HL-60/S4 treated with phorbol 12-myristate 13-acetate at 8.2 ng/mL for 4 days and 3 days (cell line): ENCODE measurements at regions not wholly inside any gene's neighbourhood (a gene's known extent, or its start where the extent isn't known, plus 50 kb on each side); places are given as distances from the start of the nearest gene placed in this dataset.

Experiments
- in situ Hi-C: fragments of 300-500 bp; cut with MboI; formaldehyde crosslinking; loops from 2 replicates; pipeline ENCODE4 v1.15.0; 2022; ENCODE audit warnings: low sequenced_read_pairs

DNA sequence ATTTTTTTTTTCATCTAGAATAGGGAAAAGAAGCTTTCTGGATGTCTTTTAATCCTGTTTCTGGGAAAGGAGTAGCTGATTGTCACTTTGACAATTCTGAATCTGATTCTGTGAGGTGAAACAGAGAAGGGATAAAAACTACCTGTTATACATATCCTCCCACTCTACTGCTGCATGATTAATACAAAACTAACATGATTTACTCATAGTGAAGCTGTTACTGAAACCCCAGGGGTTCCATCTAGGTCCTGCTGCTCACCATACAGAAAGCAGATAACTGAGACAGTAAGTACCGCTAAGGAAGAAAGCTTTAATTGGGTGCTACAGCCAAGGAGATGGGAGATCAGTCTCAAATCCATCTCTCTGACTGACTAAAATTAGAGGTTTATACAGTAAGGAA lies 610.9 kb upstream of the ALCAM start:
- in situ Hi-C loops, result no loop called here

DNA sequence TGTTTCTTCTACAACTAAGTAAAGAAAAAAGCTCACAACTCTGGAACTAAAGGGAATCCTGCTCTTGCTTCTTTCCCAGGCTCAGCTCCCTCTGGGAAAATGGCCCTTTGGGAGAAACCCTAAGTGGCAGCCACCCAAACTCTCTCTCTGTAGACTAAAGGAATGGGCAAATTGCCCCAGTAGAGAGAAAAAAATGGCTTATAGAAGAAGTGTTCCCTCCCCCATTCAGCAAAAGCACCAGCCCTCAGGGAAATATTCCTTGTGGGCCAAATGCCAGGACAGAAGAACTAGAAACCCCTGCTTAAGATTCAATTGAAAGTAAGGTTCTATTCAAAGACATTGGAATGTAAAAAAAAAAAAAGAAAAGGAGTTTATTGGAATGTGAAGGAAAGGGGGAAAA lies 603.7 kb upstream of the ALCAM start:
- in situ Hi-C loops, result no loop called here

DNA sequence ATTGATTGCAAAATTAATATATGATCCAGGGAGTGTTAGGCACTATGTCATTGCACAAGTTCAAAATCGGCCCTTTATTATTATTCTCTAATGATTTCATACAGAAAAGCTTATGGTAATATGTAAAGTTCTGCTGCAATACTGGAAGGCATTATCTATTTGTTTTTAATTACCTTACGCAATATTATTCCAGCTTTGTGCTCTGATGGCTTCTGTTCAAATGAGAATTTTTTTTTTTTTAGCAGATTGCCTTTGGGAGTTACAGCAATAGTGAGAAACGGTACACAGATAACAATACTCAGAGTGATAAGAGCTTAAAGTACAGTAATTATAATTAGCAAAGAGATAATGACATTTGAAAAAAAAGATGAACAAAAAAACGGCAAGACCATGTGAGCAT lies 602.2 kb upstream of the ALCAM start:
- in situ Hi-C loops, result no loop called here

DNA sequence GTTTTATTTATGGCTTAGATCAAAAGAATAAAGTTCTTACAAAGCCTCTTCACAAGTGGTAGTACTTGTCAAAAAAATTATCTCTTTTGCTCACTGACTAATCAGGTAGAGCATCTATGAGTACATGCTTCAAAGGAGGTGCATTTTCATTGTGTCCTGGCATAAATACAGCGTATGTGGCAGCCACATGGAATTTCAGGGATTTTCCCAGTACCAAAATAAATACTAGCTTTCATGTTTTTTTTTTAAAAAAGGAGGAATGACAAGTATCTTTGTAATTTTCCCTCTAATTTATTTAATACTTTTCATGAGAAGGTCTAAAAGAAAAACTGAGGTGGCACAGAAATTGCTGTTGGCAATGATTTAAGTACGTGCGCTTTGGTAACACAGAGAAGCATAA lies 597.8 kb upstream of the ALCAM start:
- in situ Hi-C loops, result no loop called here

- in situ Hi-C loops, result no loop called here
Measured at GRCh38 chr3:104779324-104779723, 587.4 kb upstream of the ALCAM start.

- in situ Hi-C loops, result no loop called here
Measured at GRCh38 chr3:104781112-104781511, 585.6 kb upstream of the ALCAM start.

DNA sequence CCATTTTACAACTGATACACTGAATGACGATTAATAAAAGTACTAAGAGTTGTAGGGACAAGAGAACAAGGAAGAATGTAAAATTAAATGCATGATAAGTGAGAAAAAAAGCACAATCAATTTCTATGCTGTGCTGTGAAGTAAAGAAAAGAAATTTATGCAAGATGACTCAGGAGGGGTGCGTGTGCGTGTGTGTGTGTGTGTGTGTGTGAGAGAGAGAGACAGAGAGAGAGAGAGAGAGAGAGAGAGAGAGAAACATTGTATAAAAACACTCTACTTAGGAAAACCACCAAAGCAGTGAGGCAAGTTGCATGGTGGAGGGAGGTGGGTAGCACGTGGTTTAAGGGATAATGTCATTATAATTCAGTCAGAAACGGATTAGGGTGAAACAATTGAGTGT lies 580.8 kb upstream of the ALCAM start:
- in situ Hi-C loops, result no loop called here

- in situ Hi-C loops, result no loop called here
Measured at GRCh38 chr3:104787306-104787705, 579.4 kb upstream of the ALCAM start.

DNA sequence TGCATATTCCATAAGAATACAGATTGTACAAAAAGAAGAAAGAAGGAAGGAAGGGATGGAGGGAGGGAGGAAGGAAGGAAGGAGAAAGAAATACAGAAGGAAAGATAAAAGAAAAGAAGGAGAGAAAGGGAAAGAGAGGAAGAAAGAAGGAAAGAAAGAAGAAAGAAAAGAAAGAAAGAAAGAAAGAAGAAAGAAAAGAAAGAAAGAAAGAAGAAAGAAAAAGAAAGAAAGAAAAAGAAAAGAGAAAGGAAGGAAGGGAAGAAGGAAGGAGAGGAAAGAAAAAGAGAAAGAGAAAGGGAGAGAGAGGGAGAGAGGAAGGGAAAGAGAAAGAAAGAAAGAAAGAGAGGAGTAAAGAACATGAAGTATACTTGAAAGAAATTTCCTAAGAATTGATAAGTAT lies 577.9 kb upstream of the ALCAM start:
- in situ Hi-C loops, result no loop called here

DNA sequence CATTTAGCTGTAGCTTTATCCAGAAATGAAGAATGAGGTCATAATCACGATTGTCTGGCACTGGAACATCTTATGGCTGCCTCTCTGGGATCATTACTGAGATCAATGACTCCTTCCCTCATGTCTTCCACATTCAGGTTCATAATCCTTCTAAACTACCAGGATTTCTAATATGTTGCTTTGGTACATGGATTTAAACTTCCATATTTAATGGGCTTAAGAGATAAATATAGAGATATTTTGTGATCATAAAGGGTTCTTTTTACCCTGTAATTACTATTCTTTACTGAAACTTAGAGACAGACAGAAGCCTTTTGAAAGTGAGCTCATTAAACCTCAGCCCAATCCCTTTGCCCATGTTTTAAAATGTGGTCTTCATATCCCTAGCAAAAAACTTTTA lies 575.4 kb upstream of the ALCAM start:
- in situ Hi-C loops, result no loop called here

DNA sequence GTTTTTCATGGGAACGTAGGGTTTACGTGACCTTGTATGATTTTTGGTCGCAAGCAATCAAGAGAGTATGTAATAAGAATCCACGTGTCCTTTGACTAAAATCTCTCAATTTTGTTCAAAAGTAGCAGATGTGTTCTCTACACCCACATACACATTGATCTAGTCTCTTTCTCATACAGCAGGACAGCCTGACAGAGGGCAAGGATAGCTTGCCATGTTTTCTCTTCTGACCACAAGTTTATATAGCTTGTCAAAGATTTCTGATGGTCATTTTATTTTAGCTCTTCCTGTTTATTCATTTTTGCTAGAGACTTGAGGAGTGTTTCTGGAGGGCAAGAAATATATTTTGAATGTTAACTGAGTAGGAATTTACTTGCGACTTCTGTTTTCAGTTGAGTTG lies 570.2 kb upstream of the ALCAM start:
- in situ Hi-C loops, result no loop called here

DNA sequence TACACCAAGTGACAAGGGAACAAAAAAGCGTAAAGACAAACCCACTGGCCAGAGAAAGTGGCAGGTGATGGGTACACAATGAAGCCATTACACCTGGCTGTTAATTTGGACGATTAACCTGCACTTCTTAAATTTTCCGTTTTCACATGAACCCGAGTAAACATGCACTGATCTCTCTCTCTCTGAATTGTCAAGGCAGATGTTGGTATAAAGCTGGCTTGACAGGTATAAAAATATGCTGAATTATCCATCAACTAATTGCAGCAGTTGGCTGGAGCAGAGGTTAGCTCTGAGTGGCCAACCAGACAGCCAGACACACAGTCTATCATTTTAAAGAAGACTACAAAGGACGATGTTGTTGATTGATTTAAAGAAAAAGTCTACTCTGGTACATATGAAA lies 561.7 kb upstream of the ALCAM start:
- in situ Hi-C loops, result no loop called here

DNA sequence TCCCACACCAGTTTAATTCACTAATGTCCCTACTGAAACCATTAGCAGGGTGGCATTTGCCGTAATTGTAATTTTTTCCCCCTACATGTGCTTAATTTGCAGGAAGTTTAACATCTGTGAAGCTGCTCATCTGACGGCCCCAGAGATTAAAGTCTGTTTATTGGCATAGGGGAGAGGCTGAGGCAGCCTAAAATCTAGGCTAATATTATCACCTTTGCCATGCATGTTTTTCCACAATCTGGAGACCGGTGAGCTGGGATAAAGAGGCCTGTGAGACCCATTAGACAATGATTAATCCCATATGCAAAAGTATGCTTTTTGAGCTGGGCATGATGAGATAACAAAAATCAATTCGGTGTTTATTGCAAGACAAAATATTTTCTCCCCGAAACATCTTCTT lies 561.2 kb upstream of the ALCAM start:
- in situ Hi-C loops, result no loop called here

DNA sequence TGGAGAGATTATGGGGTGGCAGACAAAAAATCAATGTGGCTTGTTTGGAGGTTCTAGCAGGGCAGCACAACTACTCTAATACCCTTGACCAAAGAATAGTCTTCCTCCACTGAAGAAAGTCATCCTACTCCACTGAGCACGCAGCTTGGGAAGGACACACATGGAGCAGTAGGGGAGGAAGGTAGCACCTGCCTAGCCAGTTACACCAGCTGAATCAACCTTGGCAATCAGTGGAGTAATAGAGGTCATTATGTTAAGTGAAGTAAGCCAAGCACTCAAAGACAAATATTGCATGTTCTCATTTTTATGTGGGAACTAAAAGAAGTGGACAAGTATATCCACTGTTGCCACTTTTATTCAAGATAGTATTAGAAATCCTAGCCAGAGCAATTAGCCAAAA lies 555.8 kb upstream of the ALCAM start:
- in situ Hi-C loops, result no loop called here

DNA sequence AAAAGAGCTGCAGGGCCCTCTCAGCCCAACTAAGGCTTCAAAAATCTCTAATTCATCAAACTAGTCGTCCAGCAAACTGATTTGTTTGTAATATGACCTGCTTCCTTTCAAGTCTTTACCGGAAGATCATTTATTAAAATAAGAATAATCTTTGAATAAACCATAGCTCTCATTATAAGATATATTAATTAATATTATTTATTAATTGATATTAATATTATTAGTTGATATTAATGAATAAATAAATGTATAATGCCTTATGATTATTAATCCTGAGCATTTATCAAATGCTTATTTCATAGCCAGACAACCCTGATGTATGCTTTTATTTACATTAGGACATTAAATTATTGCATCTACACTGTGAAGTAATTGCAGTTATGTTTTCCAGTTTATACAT lies 550.7 kb upstream of the ALCAM start:
- in situ Hi-C loops, result no loop called here

- in situ Hi-C loops, result no loop called here
Measured at GRCh38 chr3:104816716-104817115, 550.0 kb upstream of the ALCAM start.

DNA sequence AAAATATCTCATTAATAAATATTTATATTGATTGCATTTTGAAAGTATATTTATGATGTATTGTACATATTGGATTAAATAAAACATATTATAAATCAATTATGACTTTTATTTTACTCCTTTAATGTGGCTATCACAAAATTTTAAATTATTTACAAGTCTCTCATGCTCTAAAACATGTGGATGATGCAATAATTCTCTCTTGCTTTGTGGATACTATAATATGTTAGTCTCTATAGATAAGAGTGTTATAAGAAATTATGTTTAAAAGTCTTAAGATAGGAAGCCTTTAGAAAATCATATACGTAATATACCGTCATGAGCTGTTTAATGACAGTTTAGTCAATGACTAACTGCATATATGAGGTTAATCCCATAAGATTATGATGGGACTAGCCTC lies 547.4 kb upstream of the ALCAM start:
- in situ Hi-C loops, result no loop called here

GRCh38 chr3:104820959-104821358 lies 545.8 kb upstream of the ALCAM start:
- in situ Hi-C loops, result no loop called here

GRCh38 chr3:104825116-104825515 lies 541.6 kb upstream of the ALCAM start:
- in situ Hi-C loops, result no loop called here

DNA sequence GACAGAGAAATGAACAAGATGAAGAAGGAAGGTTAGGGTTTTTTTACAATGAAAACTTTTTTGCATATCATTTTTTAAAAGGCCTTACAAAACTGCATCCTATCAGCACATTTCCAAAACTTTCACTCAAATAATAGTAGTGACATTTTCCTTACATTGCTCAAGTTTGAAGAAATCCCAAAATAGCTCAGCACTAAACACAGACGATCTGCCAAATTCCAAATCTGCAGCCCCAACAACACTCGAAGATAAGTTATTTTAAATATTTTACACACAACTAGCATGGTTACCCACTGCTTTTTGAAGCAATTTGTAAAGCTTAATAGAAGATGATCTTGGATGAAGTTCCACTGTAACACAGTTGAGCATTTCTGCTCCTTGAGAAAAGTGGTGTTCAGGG lies 535.6 kb upstream of the ALCAM start:
- in situ Hi-C loops, result no loop called here

GRCh38 chr3:104832530-104832929 lies 534.2 kb upstream of the ALCAM start:
- in situ Hi-C loops, result no loop called here

DNA sequence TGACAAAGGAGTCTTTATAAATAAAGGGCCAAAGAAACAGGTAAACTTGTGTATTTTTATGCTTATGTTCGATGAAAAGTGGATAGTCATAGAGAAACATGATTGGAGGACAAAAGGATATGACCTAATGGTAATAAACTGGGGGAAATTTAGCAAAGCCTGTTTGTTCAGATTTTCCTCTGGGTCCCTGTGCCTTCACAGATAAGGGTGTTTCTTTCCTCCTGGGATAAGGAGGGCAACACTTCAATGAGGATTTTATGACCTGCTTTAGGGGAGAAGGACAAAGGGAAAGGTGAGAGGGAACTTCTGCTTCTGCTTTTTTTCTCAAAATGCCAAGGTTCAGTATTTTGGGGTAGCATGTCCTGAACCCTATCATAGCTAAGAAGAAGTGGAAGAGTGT lies 531.3 kb upstream of the ALCAM start:
- in situ Hi-C loops, result no loop called here

GRCh38 chr3:104846270-104846669 lies 520.4 kb upstream of the ALCAM start:
- in situ Hi-C loops, result no loop called here

DNA sequence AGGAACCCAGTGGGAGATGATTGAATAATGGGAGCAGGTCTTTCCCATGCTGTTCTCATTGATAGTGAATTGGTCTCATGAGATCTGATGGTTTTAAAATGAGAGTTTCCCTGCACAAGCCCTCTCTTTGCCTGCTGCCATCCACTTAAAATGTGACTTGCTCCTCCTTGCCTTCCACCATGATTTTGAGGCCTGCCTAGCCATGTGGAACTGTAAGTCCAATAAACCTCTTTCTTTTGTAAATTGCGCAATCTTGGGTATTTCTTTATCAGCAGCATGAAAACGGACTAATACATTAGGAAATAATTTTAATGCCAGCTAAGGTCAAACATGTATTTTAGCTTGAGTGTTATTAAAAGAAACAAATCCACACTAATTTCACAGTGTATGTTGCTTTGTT lies 517.6 kb upstream of the ALCAM start:
- in situ Hi-C loops, result no loop called here
